B cell (primary cell): ENCODE measurements at regions not wholly inside any gene's neighbourhood (a gene's known extent, or its start where the extent isn't known, plus 50 kb on each side); places are given as distances from the start of the nearest gene placed in this dataset.

Experiments used
- CTCF ChIP-seq: fragments of 200-600 bp; IDR thresholded peaks from one replicate; pipeline ENCODE4 v1.8.0; 2022; ENCODE audit warnings: antibody characterized with exemption, mild to moderate bottlenecking
- EZH2 ChIP-seq: IDR thresholded peaks from 2 replicates; pipeline ENCODE4 v1.6.1; 2012; ENCODE audit warnings: borderline replicate concordance, low read depth, mild to moderate bottlenecking, moderate library complexity, low read length; ENCODE audit not compliant: insufficient read depth, poor library complexity, severe bottlenecking

GRCh38 chr13:44171156-44171555, 202.5 kb upstream of the SERP2 start:
- TF ChIP-seq CTCF, result no peak
- no peak for TF ChIP-seq EZH2
